Lower leg skin (tissue), 3 donors: ENCODE measurements at regions not wholly inside any gene's neighbourhood (a gene's known extent, or its start where the extent isn't known, plus 50 kb on each side); places are given as distances from the start of the nearest gene placed in this dataset.

Experiments
- CTCF ChIP-seq, 3 donors: fragments of 450-650 bp; IDR thresholded peaks; one replicate each; pipeline ENCODE4 v1.5.1; 2016; ENCODE audit warnings: antibody characterized with exemption in 3 of 3, mild to moderate bottlenecking in 3 of 3, moderate library complexity in 2 of 3
- POLR2A ChIP-seq, 2 donors: fragments of 450-650 bp; IDR thresholded peaks; one replicate each; pipeline ENCODE4 v1.6.1; 2016 to 2017; ENCODE audit warnings: antibody characterized with exemption in 2 of 2, mild to moderate bottlenecking in 1 of 2, moderate library complexity in 1 of 2

- TF ChIP-seq CTCF (IDR thresholded peaks at IDR 0.05) (no peak), POLR2A (IDR thresholded peaks at IDR 0.05) (no peak)
Observed at GRCh38 chr10:130862626-130863025, 448.9 kb downstream of the TCERG1L start.
